ENCODE measurements at regions not wholly inside any gene's neighbourhood (a gene's known extent, or its start where the extent isn't known, plus 50 kb on each side); places are given as distances from the start of the nearest gene placed in this dataset.
"Not testable (repeated sequence)": the region's sequence is repeated elsewhere in the genome, so short reads cannot be mapped to it uniquely, and the experiment has no call there.

GRCh38 chr7:76936346-76936745 lies 95.8 kb downstream of the SPDYE17 start:
- TF ChIP-seq CTCF (IDR thresholded peaks at IDR 0.05; ENCODE audit: low read depth, low read length); EZH2phosphoT487 (IDR thresholded peaks at IDR 0.05; ENCODE audit: low read depth): not testable (repeated sequence)
